GM12878 (cell line): ENCODE measurements at regions not wholly inside any gene's neighbourhood (a gene's known extent, or its start where the extent isn't known, plus 50 kb on each side); places are given as distances from the start of the nearest gene placed in this dataset.

Experiments
- ATAC-seq: fragments of 200-7000 bp; cut with Tn5 transposase; 3 replicates; pipeline ENCODE4 v1.9.1; 2020; ENCODE audit warnings: mild to moderate bottlenecking, moderate library complexity
- BruUV-seq: library from RNA; stranded (reverse); fragments of 400-500 nt; replicated peaks from 2 replicates; lab custom pipeline; 2021; lab: Mats Ljungman, UMichigan
- CTCF ChIA-PET: fragments of 300-600 bp; sonication (Branson Sonifier 250); formaldehyde crosslinking; extraction: SDS; loops from one replicate; lab custom pipeline; 2021; ENCODE audit warnings: inconsistent platforms; lab: Yijun Ruan, JAX
- POLR2A ChIA-PET: fragments of 350-600 bp; formaldehyde crosslinking; extraction: SDS; loops from one replicate; lab custom pipeline; 2021; ENCODE audit warnings: inconsistent platforms; lab: Charles Lee
- RAD21 ChIA-PET: fragments of 300-600 bp; sonication (Branson Sonifier 250); formaldehyde crosslinking; loops from one replicate; lab custom pipeline; 2023; ENCODE audit warnings: antibody characterized with exemption; ENCODE audit not compliant: unreplicated experiment; lab: Charles Lee
- SMC1A ChIA-PET: fragments of 300-600 bp; sonication (Branson Sonifier 250); formaldehyde crosslinking; loops from one replicate; lab custom pipeline; 2023; ENCODE audit not compliant: unreplicated experiment, uncharacterized antibody; lab: Charles Lee
- DNase-seq: peaks from one replicate; pipeline ENCODE4 v3.0.0-alpha.2; 2011; ENCODE audit warnings: low read depth, low spot score
- FAIRE-seq: peaks from 3 replicates; lab custom pipeline; 2011; peaks lifted over from hg19 to GRCh38; lab: Jason Lieb, UNC
- H2AFZ ChIP-seq: 2 replicates; pipeline ENCODE4 v1.6.0; 2011; ENCODE audit warnings: low read depth, low read length, control low read depth; ENCODE audit not compliant: control insufficient read depth
- H3K27ac ChIP-seq: 2 replicates; pipeline ENCODE4 v1.5.1; 2011; ENCODE audit warnings: control low read depth; ENCODE audit not compliant: control insufficient read depth, insufficient read depth
- H3K27me3 ChIP-seq, 2 experiments: replicated peaks in 1 of 2; 2 replicates each; pipeline versions ENCODE4 v1.6.0 to v1.6.1; 2011; ENCODE audit warnings: low read length in 1 of 2; ENCODE audit not compliant: control insufficient read depth in 2 of 2, insufficient read depth in 2 of 2
- H3K36me3 ChIP-seq, 2 experiments: 2 replicates each; pipeline ENCODE4 v1.5.1; 2011; ENCODE audit warnings: low read length in 1 of 2; ENCODE audit not compliant: control insufficient read depth in 2 of 2, insufficient read depth in 2 of 2
- H3K4me1 ChIP-seq: 2 replicates; pipeline ENCODE4 v1.6.1; 2011; ENCODE audit warnings: mild to moderate bottlenecking, low read length, moderate library complexity, mixed read lengths; ENCODE audit not compliant: control insufficient read depth, insufficient read depth
- H3K4me2 ChIP-seq: 2 replicates; pipeline ENCODE4 v1.6.0; 2011; ENCODE audit warnings: control low read depth; ENCODE audit not compliant: control insufficient read depth, insufficient read depth
- H3K4me3 ChIP-seq: fragments of 200-600 bp; sonication (generic); 2 replicates; pipeline ENCODE4 v1.5.1; 2016
- H3K79me2 ChIP-seq: 2 replicates; pipeline ENCODE4 v1.6.0; 2011; ENCODE audit warnings: low read length; ENCODE audit not compliant: control insufficient read depth, insufficient read depth
- H3K9ac ChIP-seq: 2 replicates; pipeline ENCODE4 v1.8.0; 2011; ENCODE audit warnings: low read length, control low read depth, mixed read lengths; ENCODE audit not compliant: control insufficient read depth, insufficient read depth
- H3K9me3 ChIP-seq: replicated peaks from 3 replicates; pipeline ENCODE4 v1.5.1; 2011; ENCODE audit warnings: mild to moderate bottlenecking, low read length; ENCODE audit not compliant: control insufficient read depth, insufficient read depth
- H4K20me1 ChIP-seq: 2 replicates; pipeline ENCODE4 v1.6.0; 2011; ENCODE audit not compliant: control insufficient read depth, insufficient read depth
- CHD1 ChIP-seq: IDR thresholded peaks from 2 replicates; pipeline ENCODE4 v1.6.1; 2012; ENCODE audit warnings: low read depth, low read length, improper control_type of control experiment
- MEF2B ChIP-seq: fragments of 450-650 bp; IDR thresholded peaks from 2 replicates; pipeline ENCODE4 v1.6.1; 2018; ENCODE audit warnings: mild to moderate bottlenecking, moderate library complexity; ENCODE audit not compliant: partially characterized antibody, poor library complexity, severe bottlenecking
- RFX5 ChIP-seq: IDR thresholded peaks from 2 replicates; pipeline ENCODE4 v1.6.1; 2011; ENCODE audit warnings: low read depth, low read length, improper control_type of control experiment
- WGBS: methylation state at CpG from one replicate; pipeline ENCODE4 v1.1.6; 2016; ENCODE audit warnings: low lambda C conversion rate; ENCODE audit not compliant: insufficient replicate concordance, insufficient coverage; ENCODE audit errors: missing lambda C conversion rate; 5-methylcytosine and 5-hydroxymethylcytosine counted together
- in situ Hi-C: fragments of 300-500 bp; cut with MboI; formaldehyde crosslinking; loops from 9 replicates; pipeline ENCODE4 v1.14.3; 2018; ENCODE audit warnings: mixed read lengths
- intact Hi-C: fragments of 100-400 bp; cut with micrococcal nuclease; formaldehyde crosslinking; loops from one replicate; pipeline ENCODE4 v1.14.2; 2022; ENCODE audit not compliant: unreplicated experiment
- TF ChIP-seq, protein P1 (sequence below): fragments of 450-650 bp; IDR thresholded peaks from 2 replicates; pipeline ENCODE4 v1.6.1; 2017; ENCODE audit warnings: mild to moderate bottlenecking, moderate library complexity

DNA sequence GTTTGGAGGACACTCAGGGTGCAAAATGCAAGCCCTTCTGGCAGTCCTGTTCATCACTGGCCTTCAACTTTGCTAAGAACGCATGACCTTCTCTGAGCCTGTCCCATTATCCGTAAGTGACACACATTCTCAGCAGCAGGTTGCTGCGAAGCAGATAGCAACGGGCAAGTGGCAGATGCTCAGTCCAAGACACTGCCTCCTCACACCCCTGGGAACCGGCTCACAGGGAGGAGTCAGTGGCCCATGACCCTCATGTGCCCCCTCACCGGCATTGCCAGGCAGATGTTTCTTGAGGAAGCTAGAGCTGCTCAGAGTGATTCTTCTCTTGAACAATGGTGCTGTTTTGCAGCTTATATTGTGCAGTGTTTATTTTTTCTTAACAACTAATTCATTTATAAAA lies 737.2 kb upstream of the HS6ST1 start (continued):
- TF ChIP-seq, protein P1, sequence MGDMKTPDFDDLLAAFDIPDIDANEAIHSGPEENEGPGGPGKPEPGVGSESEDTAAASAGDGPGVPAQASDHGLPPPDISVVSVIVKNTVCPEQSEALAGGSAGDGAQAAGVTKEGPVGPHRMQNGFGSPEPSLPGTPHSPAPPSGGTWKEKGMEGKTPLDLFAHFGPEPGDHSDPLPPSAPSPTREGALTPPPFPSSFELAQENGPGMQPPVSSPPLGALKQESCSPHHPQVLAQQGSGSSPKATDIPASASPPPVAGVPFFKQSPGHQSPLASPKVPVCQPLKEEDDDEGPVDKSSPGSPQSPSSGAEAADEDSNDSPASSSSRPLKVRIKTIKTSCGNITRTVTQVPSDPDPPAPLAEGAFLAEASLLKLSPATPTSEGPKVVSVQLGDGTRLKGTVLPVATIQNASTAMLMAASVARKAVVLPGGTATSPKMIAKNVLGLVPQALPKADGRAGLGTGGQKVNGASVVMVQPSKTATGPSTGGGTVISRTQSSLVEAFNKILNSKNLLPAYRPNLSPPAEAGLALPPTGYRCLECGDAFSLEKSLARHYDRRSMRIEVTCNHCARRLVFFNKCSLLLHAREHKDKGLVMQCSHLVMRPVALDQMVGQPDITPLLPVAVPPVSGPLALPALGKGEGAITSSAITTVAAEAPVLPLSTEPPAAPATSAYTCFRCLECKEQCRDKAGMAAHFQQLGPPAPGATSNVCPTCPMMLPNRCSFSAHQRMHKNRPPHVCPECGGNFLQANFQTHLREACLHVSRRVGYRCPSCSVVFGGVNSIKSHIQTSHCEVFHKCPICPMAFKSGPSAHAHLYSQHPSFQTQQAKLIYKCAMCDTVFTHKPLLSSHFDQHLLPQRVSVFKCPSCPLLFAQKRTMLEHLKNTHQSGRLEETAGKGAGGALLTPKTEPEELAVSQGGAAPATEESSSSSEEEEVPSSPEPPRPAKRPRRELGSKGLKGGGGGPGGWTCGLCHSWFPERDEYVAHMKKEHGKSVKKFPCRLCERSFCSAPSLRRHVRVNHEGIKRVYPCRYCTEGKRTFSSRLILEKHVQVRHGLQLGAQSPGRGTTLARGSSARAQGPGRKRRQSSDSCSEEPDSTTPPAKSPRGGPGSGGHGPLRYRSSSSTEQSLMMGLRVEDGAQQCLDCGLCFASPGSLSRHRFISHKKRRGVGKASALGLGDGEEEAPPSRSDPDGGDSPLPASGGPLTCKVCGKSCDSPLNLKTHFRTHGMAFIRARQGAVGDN, result no peak
- no peak for TF ChIP-seq RFX5

DNA sequence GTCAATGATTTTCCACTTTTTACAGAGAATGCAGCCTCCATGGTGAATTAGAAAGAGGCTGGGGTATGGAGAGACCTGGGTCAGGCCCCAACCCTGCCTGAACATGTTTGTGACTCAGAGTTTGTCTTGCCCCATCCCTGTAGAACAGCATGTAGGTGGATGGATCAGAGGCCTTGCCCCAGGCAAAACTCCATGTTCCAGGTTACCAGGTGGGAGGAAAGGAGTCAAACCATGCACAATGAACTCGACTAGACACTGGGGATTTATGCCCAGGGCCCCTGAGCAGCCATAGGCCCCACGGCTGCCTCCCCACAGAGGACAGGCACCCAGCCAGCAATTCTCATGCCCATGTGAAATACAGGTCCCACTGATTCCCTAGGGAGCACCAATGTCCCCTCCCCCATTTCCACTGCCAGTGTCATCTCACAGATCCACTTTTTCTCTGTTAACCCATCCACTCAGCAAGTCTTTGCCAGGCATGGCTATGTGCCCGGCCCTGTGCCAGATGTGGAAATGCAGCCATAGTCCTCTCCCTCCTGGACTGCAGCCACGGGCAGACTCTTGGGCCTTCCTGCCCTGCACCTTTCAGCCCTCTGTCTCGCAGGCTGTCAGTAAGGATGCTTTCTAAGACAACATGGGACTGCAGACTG lies 737.8 kb upstream of the HS6ST1 start:
- no peaks in the 10 kb centered on the region for H3K9me3 ChIP-seq
- H3K79me2 ChIP-seq, result no peaks in the 10 kb centered on the region
- no peaks in the 10 kb centered on the region for H3K36me3 ChIP-seq
- peak; percentile 67 for TF ChIP-seq MEF2B
- TF ChIP-seq CHD1, result no peak
- H3K27ac ChIP-seq, result no peak overlapping the region
- no peak for DNase-seq
- no peak overlapping the region for H3K4me2 ChIP-seq
- peaks cover 6% of the 10 kb centered on the region for H3K4me1 ChIP-seq
- 4% methylated on average over 5 of the region's 5 CpGs for WGBS
- H4K20me1 ChIP-seq, result no peaks in the 10 kb centered on the region
- H3K27me3 ChIP-seq, result no peaks in the 10 kb centered on the region
- no peak overlapping the region for H3K9ac ChIP-seq
- in situ Hi-C loops, result no loop called here
- intact Hi-C loops, result no loop called here
- BruUV-seq, result no TSS peak
- CTCF ChIA-PET, result no interaction called here
- FAIRE-seq, result no peak
- no peak for ATAC-seq
- no peak overlapping the region for H3K4me3 ChIP-seq
- POLR2A ChIA-PET, result no interaction called here
- no peak overlapping the region; the same call in 1 of the 2 replicates for H2AFZ ChIP-seq
- SMC1A ChIA-PET, result no interaction called here
- RAD21 ChIA-PET, result no interaction called here
